ENCODE measurements at regions not wholly inside any gene's neighbourhood (a gene's known extent, or its start where the extent isn't known, plus 50 kb on each side); places are given as distances from the start of the nearest gene placed in this dataset.
"Not testable (repeated sequence)": the region's sequence is repeated elsewhere in the genome, so short reads cannot be mapped to it uniquely, and the experiment has no call there.

DNA sequence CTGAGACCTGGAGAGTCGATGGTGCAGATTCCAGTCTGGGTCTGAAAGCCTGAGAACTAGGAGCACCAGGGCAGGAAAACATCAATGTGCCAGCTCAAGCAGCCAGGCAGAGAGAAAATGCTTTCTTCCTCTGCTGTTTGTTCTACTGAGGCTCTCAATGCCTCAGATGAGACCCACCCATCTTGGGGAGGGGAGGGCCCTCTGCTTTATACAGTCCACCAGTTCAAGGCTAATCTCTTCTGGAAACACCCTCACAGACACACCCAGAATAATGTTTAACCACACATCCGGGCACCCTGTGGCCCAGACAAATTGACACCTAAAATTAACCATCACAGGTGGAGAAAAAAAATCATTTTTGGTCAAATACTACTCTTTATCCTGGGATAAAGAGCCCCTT lies 89.3 kb upstream of the SLC22A23 start:
- DNase-seq, result no peak

DNA sequence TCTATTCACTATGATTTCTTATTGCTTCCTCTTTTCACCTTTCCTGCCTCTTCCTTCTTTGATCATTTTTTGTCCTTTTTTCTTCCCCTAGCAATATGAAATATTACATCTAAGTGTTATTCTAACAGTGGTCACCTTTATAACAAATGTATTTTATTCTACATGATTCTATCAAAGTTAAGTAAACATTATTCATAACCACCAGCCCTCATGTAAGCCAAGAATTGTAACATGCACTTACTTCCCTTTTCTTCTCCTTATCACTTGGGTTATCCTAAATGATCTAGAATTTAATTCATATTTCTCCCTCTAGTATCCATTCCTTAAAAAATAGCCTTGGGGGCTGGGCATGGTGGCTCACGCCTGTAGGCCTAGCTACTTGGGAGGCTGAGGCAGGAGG lies 88.3 kb upstream of the SLC22A23 start:
- no peak for DNase-seq

DNA sequence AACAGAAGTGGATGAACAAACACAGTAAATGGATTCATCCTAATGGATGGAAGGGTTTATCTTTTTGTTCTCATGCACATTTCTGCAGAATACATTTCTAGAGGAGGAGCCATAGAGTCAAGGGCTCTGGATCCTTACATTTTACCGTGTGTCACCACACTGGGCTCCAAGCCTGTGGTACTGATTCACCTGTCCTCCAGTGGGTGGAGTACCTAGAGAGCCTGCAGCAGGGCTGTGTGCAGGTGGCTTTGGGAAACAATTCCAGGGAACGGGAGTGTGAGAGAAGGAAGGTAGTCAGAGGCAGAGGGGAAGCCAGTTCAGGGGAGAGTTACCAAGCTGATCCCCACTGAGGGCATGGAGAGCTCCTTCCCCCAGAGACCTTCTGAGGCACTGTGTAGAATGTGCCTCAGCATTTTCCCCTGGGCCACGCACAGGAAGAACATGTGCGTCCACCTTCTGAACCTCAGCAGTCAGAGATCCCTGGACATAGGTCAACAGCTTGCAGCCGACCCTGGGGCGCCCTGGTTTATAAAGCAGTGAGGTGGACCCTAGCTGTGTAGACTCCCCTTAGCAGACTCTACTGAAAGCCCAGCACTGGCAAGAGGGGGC lies 85.3 kb upstream of the SLC22A23 start:
- no peak for DNase-seq

DNA sequence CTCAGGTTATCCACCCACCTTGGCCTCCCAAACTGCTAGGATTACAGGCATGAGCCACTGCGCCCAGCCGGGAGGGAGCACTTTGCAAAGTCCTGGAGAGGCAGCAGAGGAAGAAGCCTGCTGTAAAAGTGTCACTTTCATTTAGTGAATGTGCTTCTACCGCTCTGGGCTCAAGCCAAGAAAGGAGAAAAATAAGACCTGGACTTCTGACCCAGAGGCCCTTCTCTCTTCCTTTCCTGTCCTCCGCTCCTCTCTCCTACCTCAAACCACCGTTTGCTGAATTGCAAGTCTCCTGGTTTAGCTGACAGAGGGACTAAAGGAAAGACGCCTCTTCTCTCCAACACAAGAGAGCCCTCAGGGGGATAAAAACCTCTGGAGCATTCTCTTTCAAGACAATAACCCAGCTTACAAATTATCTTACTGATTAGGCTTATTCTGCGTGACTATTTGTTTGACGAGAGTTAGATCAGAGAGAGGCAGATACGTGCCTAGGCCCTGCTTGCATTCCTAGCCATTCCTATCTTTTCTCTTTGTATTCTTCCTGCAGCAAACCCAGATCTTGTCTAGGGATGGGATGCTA lies 84.2 kb upstream of the SLC22A23 start:
- DNase-seq, result no peak

DNA sequence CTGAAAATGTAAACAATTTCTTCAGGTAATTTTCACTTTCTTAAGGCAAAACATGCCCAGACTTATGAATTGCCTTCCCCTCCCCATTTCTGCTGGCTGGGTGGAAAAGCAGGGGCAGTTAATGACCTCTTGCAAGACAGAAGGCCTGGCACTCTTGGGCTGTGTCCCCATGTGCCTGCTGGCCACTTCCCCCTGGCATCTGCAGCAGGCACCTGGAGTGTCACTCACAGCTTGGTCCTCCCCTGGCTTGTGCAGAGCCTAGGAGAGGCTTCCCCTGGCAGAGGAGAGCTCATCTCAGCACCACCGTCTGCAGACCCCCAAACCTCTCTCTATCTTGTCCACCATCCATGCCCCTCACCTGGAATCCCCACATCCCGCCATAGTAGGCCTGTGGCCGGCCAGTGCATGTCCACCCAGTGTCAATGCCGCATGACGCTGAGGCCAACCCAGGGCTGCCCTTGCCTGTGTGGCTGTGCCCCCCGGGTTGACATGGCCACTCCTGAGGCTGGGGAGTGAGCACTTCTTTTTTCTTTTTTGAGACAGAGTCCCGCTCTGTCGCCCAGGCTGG lies 83.5 kb upstream of the SLC22A23 start:
- DNase-seq, result no peak

DNA sequence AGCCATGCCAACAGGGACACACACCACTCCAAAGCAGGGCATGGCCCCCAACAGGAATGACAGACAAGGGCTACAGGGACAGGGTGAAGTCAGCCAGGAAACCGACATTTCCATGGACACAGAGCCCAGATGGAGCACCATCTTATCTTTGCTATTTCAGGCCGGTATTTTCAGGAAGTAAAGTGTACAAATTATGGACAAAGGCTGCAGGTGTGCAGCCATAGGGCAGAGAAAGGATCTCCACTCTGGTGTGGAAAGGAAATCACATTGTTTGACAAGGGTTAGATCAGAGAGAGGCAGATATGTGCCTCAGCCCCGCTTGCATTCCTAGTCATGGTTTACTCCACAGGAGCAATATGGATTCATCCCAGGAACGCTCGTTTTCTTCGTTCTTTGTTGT lies 81.7 kb upstream of the SLC22A23 start:
- DNase-seq, result no peak

DNA sequence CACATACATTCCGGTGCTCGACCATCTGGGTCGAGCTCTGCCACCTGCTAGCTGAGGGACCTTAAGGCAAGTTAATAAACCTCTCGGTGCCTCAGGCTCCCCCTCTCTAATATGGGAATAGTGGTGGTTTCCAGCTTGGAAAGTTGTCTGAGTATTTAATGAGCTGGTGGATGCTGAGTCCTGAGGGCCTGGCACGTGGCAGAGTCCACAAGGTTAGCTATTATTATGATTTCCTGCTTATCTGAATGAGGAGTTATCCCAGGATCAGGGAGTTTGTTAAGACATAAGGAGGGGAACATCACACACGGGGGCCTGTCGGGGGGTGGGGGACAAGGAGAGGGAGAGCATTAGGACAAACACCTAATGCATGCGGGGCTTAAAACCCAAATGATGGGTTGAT lies 80.1 kb upstream of the SLC22A23 start:
- no peak for DNase-seq

DNA sequence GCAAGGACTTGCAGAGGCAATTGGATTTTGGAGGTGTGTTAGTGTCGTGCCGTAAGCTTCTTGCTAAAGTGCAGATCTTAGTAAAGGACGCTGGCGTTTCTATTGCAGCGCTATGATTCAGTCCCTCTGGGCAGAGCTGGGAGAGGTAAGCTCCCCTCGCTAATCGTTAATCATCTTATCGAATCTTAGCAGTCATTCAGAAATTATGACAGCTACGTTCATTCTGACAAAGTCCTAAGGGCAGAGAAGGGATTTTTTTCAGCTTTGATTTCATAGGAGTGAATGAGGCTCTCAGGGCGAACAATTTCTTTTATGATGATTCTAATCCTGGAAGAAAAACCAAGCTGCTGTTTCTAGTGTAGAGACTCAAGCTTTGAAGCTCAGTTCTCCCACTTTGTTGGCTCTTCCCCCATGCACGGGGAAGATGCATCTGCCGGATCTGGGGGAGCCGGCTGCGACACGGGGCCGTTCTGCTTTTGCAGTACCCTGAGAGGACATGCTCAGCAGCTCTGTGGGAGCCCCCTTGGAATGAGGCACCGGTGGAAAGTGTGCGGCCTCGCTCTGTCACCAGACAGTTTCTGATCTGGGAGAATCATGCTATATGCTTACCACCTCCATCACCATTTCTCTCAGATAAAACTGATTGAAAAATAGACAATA lies 79.1 kb upstream of the SLC22A23 start:
- DNase-seq, result no peak

DNA sequence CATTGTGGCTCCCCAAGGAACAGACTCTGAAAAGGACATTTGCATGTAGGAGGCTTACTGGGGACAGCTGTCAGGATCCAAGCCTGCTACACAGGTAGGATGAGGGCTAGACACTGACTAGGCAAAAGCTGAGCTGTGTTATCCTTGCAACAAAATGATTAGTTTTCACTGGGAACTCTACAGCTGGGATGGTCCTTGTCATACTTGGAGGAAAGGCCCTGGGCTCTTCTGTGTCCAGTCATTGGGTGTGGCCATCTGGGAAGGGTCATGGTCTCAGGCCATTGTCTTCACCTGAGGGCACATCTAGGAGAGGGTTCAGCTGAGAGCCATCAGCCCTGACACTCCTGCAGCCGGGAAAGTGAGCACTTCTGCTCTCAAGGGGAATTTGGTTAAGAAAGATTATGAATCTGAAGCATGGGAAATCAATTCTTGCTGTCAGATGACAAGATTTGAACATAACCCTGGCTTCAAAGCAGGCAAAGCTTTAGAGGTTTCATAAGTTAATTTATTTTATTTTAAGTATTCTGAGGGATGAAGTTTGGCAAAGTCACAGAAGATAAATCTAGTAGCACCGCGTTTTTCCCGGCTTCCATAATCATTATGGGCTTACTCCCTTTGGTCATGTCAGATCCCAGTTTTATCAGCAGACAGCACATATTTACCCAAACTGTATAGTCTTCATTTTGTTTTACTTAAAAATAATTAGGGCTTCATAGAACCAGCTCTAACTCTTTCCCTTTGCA lies 78.4 kb upstream of the SLC22A23 start:
- no peak for DNase-seq

DNA sequence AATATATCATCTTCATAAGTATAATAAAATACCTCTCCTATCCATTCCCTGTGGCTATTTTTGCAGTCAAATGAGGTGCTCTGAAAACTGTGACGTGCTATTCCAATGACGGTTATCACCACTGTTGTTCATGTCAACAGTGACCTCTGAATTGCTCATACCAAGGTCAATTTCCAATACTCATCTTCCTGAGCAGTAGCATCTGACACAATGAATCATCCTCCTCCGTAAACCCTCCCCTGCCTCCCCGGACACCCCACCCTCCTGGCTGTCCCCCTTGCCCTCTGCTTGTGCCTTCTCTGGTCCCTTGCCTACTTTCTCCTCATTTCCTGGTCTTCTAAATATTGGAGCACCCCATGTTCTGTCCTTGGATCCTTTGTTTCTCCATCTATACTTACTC lies 77.7 kb upstream of the SLC22A23 start:
- no peak for DNase-seq

DNA sequence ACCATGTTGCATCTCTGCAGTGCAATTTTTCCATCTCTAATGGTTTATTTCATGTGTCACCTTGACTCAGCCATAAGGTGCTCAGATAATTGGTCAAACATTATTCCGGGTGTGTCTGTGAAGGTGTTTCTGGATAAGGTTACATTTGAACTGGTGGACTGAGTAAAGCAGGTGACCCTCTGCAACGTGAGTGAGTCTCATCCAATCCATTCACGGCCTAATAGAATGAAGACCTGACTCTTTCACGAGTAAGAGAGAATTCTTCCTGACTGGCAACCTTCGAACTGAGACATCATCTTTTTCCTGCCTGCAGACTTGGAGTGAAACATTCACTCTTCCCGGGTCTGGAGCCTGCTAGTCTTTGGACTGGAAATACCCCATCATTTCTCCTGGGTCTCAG lies 77.1 kb upstream of the SLC22A23 start:
- DNase-seq, result no peak

DNA sequence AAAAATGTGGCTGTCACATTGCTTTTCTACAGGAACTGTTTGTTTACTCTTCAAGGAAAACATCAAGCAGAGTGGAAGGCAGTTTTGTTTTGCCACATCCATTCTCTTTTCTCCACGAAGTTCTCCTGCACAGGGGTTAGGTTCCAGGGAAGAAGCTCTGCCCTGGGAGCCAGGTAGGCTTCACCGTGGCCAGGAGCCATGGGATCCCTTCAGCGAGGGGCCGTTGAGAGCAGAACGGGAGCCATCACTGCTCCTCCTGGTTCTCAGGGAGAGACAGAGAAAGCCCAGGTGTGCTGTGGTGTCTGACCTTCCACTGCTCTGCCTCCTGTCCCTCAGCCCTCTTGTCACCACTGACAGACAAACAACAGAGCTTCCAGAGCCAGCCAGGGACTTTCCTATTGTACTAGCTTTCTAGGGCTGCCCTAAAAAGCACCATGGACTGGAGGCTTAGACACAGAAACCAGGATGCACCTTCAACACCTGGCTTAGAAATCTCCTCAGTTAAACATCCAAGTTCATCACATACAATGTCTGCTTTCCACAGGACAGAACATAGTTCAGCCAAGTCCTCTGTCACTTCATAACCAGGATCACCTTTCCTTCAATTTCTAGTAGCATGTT lies 75.6 kb upstream of the SLC22A23 start:
- no peak for DNase-seq

DNA sequence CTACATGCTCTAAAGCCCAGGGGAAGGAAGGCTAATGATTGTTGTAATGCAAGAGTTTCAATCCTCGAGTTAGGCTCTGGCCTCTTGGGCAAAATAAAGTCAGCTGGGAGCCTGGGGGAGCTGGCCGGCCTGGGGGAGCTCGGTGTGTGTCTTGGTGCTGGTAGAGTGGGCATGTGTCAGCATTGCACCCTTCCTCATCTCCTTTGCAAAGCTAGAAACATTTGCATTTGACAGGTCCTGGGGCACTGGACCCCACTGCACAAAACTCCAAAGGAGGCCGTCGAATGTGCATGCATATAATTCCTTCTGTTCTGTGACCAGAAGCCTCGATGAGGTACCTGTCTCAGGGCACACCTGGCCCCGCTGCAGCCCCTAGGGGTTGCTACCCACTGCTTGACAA lies 74.6 kb upstream of the SLC22A23 start:
- no peak for DNase-seq

DNA sequence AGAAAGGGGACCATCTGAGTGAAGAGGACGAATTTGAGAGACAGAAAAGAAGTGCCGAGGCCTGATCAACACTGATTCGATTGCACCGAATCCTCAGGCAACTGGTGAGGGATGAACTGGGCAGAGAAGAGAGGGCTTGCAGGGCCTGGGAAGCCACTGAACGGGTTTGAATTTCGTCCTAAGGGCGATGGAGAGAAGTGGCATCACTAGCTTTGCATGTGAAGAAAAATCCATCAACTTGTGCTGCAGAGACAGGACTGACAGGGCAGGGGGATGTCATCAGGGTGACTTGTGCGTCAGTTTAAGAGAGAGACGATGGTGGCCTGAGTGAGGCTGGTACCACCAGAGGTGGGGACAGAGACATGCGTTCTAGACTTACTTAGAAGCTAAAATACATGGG lies 73.7 kb upstream of the SLC22A23 start:
- DNase-seq, result no peak

DNA sequence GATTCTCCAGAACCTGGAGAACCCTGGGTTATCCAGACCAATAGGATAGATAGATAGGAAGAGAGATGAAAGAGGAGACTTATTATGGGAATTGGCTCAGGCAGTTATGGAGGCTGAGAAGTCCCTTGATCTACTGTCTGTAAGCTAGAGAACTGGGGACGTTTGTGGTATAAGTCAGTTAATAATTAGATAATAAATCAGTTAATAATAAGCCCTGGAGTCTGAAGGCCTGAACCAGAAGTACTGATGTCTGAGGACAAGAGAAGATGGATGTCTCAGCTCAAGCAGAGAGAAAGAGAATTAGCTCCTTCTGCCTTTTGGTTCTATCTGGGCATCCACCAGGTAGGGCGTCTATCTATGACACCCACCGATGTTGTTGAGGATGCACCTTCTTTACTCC lies 72.9 kb upstream of the SLC22A23 start:
- no peak for DNase-seq

DNA sequence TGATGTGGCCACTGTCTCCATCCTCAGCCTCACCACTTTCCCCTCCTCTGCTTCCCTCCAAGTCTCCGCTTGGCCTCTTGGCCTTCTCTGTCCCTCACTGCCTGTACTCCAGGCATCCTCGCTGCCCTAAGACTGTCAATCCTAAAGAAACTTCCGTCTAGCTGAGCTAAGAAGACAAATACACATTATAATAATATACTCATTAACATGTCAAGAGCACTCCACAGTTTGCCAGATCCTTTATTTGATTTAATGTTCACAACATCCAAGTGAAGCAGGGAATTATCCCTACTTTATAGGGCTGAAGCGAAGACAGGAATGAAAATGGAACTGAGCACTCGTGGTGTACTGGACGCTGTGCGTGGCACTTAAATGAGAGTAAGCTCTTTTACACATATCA lies 72.4 kb upstream of the SLC22A23 start:
- no peak for DNase-seq

DNA sequence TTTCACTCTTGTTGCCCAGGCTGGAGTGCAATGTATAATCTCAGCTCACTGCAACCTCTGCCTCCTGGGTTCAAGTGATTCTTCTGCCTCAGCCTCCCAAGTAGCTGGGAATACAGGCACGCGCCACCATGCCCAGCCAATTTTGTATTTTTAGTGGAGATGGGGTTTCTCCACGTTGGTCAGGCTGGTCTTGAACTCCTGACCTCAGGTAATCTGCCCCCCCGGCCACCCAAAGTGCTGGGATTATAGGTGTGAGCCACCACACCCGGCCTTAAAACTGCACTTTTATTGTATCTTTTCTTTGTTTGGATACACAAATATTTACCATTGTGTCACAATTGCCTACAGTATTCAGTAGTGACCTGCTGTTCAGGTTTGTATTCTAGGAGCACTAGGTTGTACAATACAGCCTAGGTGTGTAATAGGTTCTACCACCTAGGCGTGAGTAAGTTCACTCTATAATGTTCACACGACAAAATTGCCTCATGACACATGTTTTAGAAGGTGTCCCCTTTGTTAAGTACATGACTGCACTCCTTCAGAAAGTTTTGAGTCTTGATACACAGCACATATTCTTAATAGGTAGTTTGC lies 71.3 kb upstream of the SLC22A23 start:
- not testable (repeated sequence) for DNase-seq

DNA sequence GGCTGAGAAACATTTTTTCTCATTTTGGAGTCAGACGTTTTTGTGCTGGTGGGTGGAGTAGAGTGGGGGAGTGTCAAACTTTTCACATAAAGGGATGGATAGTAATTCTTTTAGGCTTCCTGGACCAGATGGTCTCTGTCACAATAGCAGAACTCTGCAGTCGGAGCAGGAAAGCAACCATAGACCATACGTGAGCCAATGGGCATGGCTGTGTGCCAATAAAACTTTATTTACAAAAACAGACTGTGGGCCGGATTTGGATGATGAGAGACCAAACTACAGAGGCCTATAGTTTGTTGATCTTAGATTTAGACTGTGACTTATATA lies 70.8 kb upstream of the SLC22A23 start:
- DNase-seq, result no peak

DNA sequence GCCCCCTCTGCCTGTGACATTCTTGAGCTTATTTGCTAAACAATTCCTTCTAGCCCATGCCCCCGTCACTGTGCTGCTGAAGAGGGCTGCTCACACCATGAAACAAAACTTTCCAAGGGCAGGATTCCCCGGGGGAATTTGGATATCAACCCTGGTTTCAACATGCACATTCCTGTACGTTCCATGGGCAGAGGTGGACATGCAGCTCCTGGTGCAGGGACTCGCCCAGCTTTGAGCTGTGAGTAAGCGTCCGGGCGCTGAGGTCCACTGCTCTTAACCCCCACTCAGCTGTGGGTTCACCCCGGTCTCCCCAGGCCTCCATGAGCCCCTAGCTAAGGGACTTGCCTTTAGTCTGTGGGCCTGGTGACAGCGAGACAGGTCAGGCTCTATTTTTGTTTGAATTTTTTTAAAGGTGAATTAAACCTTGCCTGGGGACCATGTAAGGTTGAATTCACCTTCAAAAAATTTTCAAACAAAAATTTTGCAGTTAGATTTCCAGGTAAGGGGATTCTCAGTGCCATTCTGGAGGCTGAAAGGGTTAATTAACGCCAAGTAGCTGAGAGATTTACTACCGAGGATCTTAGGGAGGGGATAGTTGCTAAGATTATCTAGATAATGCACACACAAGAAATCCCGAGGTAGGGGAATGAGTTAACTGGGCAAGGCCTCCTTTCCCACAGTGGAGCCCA lies 70.3 kb upstream of the SLC22A23 start:
- DNase-seq, result no peak

DNA sequence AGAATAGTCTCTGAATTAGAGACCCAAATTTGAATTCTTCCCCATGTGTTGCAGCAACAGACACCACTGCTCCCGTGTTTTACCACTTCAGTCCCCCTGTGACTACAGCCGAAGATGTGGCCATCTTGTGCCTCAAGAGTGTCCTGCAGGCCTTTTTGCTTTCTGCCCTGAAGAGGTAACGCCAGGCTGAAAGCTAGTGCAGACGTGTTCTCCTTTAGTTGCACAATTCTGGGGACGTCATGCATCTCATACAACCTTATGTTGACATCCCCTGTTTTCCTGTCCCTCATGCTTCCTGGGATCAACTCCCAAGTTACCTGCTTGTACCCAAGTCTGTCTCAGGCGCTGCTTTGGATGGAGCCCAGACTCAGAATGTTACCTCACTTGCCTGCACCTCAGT lies 69.1 kb upstream of the SLC22A23 start:
- no peak for DNase-seq

DNA sequence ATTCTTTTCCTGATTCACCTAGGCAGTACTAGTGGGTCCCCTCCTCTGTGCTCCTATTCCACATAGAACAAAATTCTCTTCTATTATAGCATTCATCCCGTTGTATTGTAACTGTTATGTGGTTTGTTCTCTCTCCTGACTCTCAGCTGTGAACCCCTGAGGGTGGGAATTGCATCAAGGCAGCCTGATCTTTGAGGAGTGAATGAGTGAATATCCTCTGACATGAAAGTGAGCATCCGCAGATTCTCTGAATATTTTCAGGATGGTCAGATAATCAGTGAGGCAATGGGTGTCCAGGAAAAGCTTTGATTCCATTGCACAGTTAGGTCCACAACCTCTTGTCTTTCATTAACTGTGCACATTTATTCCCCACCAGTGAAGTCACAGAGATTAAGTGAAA lies 67.6 kb upstream of the SLC22A23 start:
- DNase-seq, result no peak

DNA sequence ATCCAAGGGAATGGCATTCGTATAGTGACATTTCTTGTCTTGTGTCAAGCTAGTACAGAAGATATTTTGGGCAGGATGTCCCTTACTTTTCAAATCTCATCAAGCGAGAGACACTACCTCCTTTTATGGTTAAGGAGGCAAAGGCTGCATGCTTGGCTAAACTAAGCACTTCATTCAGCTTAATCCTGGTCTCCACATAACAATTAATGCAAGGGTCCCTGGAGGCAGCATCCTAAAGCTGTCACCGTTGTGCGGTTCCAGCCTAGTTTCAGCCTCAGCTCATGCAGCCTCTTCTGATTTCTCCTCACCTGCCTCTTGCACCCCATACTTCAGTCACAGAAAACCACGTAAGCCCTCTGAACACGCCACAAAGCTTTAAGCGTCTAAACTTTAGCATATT lies 67.1 kb upstream of the SLC22A23 start:
- no peak for DNase-seq

DNA sequence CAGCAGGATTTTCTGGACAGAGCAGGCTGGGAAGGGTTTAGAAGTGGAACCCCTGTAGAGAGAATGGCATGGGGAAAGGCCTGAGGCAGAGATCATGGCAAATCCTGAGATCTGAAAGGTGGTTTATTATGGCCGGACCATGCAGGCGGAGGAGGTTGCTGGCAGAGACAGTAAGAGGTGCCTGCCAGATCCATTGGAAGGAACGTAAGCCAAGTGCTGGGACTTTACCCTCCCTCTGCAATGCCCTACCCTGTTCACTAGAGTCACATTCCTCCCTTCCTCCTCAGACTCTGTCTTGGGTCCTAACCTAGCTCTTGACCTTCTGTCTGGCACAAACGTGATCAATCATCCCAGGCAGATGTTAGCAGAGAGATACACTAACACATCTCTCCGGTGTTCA lies 66.4 kb upstream of the SLC22A23 start:
- no peak for DNase-seq
